H1 (cell line): ENCODE measurements at regions not wholly inside any gene's neighbourhood (a gene's known extent, or its start where the extent isn't known, plus 50 kb on each side); places are given as distances from the start of the nearest gene placed in this dataset.

Experiments
- CTCF ChIA-PET: fragments of 300-600 bp; sonication (Branson Sonifier 250); formaldehyde crosslinking; loops from one replicate; lab custom pipeline; 2021; ENCODE audit not compliant: partially characterized antibody; lab: Charles Lee
- POLR2A ChIA-PET: fragments of 300-600 bp; sonication (Branson Sonifier 250); formaldehyde crosslinking; loops from one replicate; lab custom pipeline; 2021; ENCODE audit warnings: inconsistent platforms; ENCODE audit not compliant: partially characterized antibody; lab: Charles Lee
- DNase-seq, 2 experiments: peaks; one replicate each; pipeline versions ENCODE4 v3.0.0 to v3.0.0-alpha.2; 2010 to 2022; ENCODE audit warnings: low spot score in 2 of 2, low read depth in 1 of 2, mixed read lengths in 1 of 2
- FAIRE-seq: peaks from 2 replicates; lab custom pipeline; 2011; peaks lifted over from hg19 to GRCh38; lab: Jason Lieb, UNC
- H2AFZ ChIP-seq: 2 replicates; pipeline ENCODE4 v1.8.1; 2012; ENCODE audit warnings: low read length, inconsistent platforms
- H2AK5ac ChIP-seq: 2 replicates; pipeline ENCODE4 v1.6.1; 2013; ENCODE audit warnings: low read depth, low read length
- H2BK120ac ChIP-seq: replicated peaks from 2 replicates; pipeline ENCODE3; 2013; ENCODE audit warnings: low read depth, low read length, inconsistent platforms
- H2BK12ac ChIP-seq: 2 replicates; pipeline ENCODE4 v1.6.1; 2013; ENCODE audit warnings: low read depth, low read length
- H2BK15ac ChIP-seq: 2 replicates; pipeline ENCODE4 v1.6.1; 2013; ENCODE audit warnings: low read length
- H2BK20ac ChIP-seq: 2 replicates; pipeline ENCODE4 v1.6.1; 2013; ENCODE audit warnings: low read length
- H2BK5ac ChIP-seq: 2 replicates; pipeline ENCODE4 v1.6.1; 2013; ENCODE audit warnings: low read depth, low read length
- H3K14ac ChIP-seq: 2 replicates; pipeline ENCODE4 v1.6.1; 2013; ENCODE audit warnings: inconsistent platforms; ENCODE audit not compliant: insufficient read length
- H3K18ac ChIP-seq: 2 replicates; pipeline ENCODE4 v1.6.1; 2013; ENCODE audit warnings: low read length; ENCODE audit errors: extremely low read depth
- H3K23ac ChIP-seq: 2 replicates; pipeline ENCODE4 v1.6.1; 2013; ENCODE audit warnings: inconsistent platforms; ENCODE audit not compliant: insufficient read length
- H3K23me2 ChIP-seq: 2 replicates; pipeline ENCODE4 v1.6.1; 2013; ENCODE audit warnings: low read depth, low read length
- H3K27ac ChIP-seq: 2 replicates; pipeline ENCODE4 v1.6.1; 2011; ENCODE audit warnings: low read depth, low read length, inconsistent platforms
- H3K27me3 ChIP-seq, 4 experiments: replicated peaks in 1 of 4; 1 replicate in 1 of 4; 2 replicates in 3 of 4; pipeline versions ENCODE4 v1.6.1 to v1.8.1; 2011 to 2013; ENCODE audit warnings: low read length in 3 of 4, mild to moderate bottlenecking in 3 of 4, inconsistent platforms in 2 of 4, mixed read lengths in 2 of 4, moderate library complexity in 1 of 4; ENCODE audit not compliant: control insufficient read depth in 3 of 4, insufficient read depth in 3 of 4; ENCODE audit errors: extremely low read depth in 1 of 4
- H3K36me3 ChIP-seq, 4 experiments: 2 replicates each; pipeline versions ENCODE4 v1.6.1 to v1.8.1; 2011 to 2013; ENCODE audit warnings: mild to moderate bottlenecking in 4 of 4, low read length in 3 of 4, moderate library complexity in 2 of 4, control low read depth in 1 of 4, inconsistent platforms in 1 of 4; ENCODE audit not compliant: insufficient read depth in 4 of 4, control insufficient read depth in 2 of 4
- H3K4ac ChIP-seq: replicated peaks from 2 replicates; pipeline ENCODE3; 2013; ENCODE audit warnings: low read length, low read depth, mixed read lengths, inconsistent platforms; ENCODE audit not compliant: insufficient read length
- H3K4me1 ChIP-seq, 4 experiments: replicated peaks in 1 of 4; 1 replicate in 1 of 4; 2 replicates in 3 of 4; pipeline versions ENCODE4 v1.6.1 to v1.8.1; 2011 to 2013; ENCODE audit warnings: low read length in 3 of 4, inconsistent platforms in 2 of 4, mixed read lengths in 1 of 4; ENCODE audit not compliant: insufficient read depth in 4 of 4, control insufficient read depth in 3 of 4
- H3K4me2 ChIP-seq, 2 experiments: 2 replicates each; pipeline versions ENCODE4 v1.6.1 to v1.8.1; 2011 to 2013; ENCODE audit warnings: low read depth in 2 of 2, low read length in 2 of 2, control low read depth in 1 of 2, inconsistent platforms in 1 of 2, mild to moderate bottlenecking in 1 of 2; ENCODE audit not compliant: insufficient read depth in 1 of 2
- H3K4me3 ChIP-seq, 4 experiments: fragments of 200-600, 300-600 bp in 1 of 4; sonication (generic), shearing (Covaris generic), sonication (Bioruptor Twin) in 1 of 4; 2 replicates each; pipeline versions ENCODE4 v1.5.1 to v1.8.1; 2011 to 2016; ENCODE audit warnings: low read length in 4 of 4, low read depth in 3 of 4, control low read depth in 2 of 4, inconsistent platforms in 2 of 4, mild to moderate bottlenecking in 2 of 4, mixed read lengths in 1 of 4, moderate library complexity in 1 of 4; ENCODE audit not compliant: insufficient read depth in 2 of 4; ENCODE audit errors: extremely low read depth in 1 of 4
- H3K56ac ChIP-seq: replicated peaks from 2 replicates; pipeline ENCODE3; 2013; ENCODE audit warnings: low read depth, mild to moderate bottlenecking, mixed read lengths, low read length, inconsistent platforms; ENCODE audit not compliant: insufficient read length
- H3K79me1 ChIP-seq: 2 replicates; pipeline ENCODE4 v1.6.1; 2013; ENCODE audit warnings: low read depth, low read length, control low read depth
- H3K79me2 ChIP-seq, 2 experiments: 2 replicates each; pipeline versions ENCODE4 v1.6.1 to v1.8.1; 2012 to 2013; ENCODE audit warnings: low read length in 2 of 2, mild to moderate bottlenecking in 2 of 2, inconsistent platforms in 1 of 2; ENCODE audit not compliant: insufficient read depth in 2 of 2, control insufficient read depth in 1 of 2
- H3K9ac ChIP-seq, 4 experiments: replicated peaks in 1 of 4; 1 replicate in 1 of 4; 2 replicates in 3 of 4; pipeline versions ENCODE4 v1.6.1 to v1.8.1; 2011 to 2013; ENCODE audit warnings: low read depth in 3 of 4, low read length in 3 of 4, control low read depth in 2 of 4, mild to moderate bottlenecking in 2 of 4, moderate library complexity in 2 of 4, inconsistent platforms in 1 of 4; ENCODE audit errors: extremely low read depth in 1 of 4
- H3K9me3 ChIP-seq, 2 experiments: 2 replicates each; pipeline versions ENCODE4 v1.6.1 to v1.8.1; 2012 to 2013; ENCODE audit warnings: mild to moderate bottlenecking in 2 of 2, moderate library complexity in 2 of 2, control low read depth in 1 of 2, inconsistent platforms in 1 of 2, low read depth in 1 of 2, low read length in 1 of 2, mixed read lengths in 1 of 2; ENCODE audit not compliant: insufficient read depth in 2 of 2
- H4K20me1 ChIP-seq, 2 experiments: replicated peaks in 1 of 2; 2 replicates each; pipeline versions ENCODE3 to v1.8.1; 2011 to 2013; ENCODE audit warnings: inconsistent platforms in 2 of 2, low read length in 2 of 2, mild to moderate bottlenecking in 1 of 2; ENCODE audit not compliant: insufficient read depth in 2 of 2, control insufficient read depth in 1 of 2
- H4K5ac ChIP-seq: 2 replicates; pipeline ENCODE4 v1.6.1; 2013; ENCODE audit warnings: low read length, low read depth, mixed read lengths, inconsistent platforms; ENCODE audit not compliant: insufficient read length
- H4K8ac ChIP-seq: 2 replicates; pipeline ENCODE4 v1.8.0; 2013; ENCODE audit warnings: mild to moderate bottlenecking, moderate library complexity, low read length, inconsistent platforms; ENCODE audit not compliant: insufficient read depth; ENCODE audit errors: extremely low read depth
- H4K91ac ChIP-seq: replicated peaks from 2 replicates; pipeline ENCODE3; 2013; ENCODE audit warnings: low read length, mixed read lengths, inconsistent platforms; ENCODE audit not compliant: insufficient read length
- CHD7 ChIP-seq: fragments of 300-600 bp; sonication (generic); IDR thresholded peaks from 2 replicates; pipeline ENCODE4 v1.7.1; 2012; ENCODE audit warnings: low read length, moderate library complexity, mild to moderate bottlenecking, inconsistent platforms; ENCODE audit not compliant: insufficient replicate concordance
- WGBS, 2 experiments: shearing (Covaris generic) in 1 of 2; methylation state at CpG; one replicate each; pipeline versions ENCODE4 v1.1.6 to v1.1.7; 2013 to 2015; ENCODE audit warnings: low lambda C conversion rate in 2 of 2, mixed read lengths in 2 of 2, inconsistent platforms in 1 of 2, low coverage in 1 of 2, missing lambda C conversion rate in 1 of 2; ENCODE audit not compliant: insufficient replicate concordance in 2 of 2, insufficient coverage in 1 of 2, insufficient read length in 1 of 2; ENCODE audit errors: extremely low coverage in 1 of 2, missing lambda C conversion rate in 1 of 2; 5-methylcytosine and 5-hydroxymethylcytosine counted together

DNA sequence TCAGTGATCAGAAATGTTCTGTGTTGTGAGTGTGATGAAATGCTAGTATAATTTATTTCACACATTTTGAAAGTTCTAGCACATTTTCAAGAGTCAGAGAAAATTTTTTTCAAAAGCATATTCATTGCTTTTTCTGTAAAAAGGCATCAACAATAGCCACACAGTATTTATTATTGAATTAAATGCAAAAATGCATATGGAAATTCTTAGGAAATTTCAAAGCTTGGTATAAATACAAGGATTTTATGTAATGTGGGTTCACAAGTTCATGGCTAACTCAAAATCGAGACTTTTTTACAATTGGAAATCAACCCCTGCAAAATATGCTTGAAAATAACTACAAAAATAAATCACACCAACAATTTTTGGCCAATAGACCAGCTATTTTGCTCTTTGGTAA lies 302.0 kb upstream of the ECI2 start:
- no peak overlapping the region for H2AK5ac ChIP-seq
- no peak overlapping the region for H3K18ac ChIP-seq
- H4K5ac ChIP-seq: no peak overlapping the region
- no peak overlapping the region for H3K27ac ChIP-seq
- no peak overlapping the region for H2BK20ac ChIP-seq
- ChIA-PET POLR2A (no interaction called here), CTCF (interaction anchor here (1.3 kb wide), 1 partner anchor 23 kb away, joined by 3 read pairs; no protein-coding TSS in a partner anchor)
- no peak overlapping the region for H3K4me3 ChIP-seq
- no peak overlapping the region for H3K23ac ChIP-seq
- no peaks in the 10 kb centered on the region for H3K27me3 ChIP-seq
- H3K4me1 ChIP-seq: no peaks in the 10 kb centered on the region
- DNase-seq (no peak), FAIRE-seq (no peak)
- H3K56ac ChIP-seq: no peak overlapping the region
- no peak overlapping the region for H2BK120ac ChIP-seq
- no peak overlapping the region for H2BK12ac ChIP-seq
- no peak overlapping the region for H2BK5ac ChIP-seq
- H3K9me3 ChIP-seq: no peaks in the 10 kb centered on the region
- no peak for TF ChIP-seq CHD7
- H3K4ac ChIP-seq: no peak overlapping the region
- no peaks in the 10 kb centered on the region for H3K79me2 ChIP-seq
- no peaks in the 10 kb centered on the region; the same call in 1 of the 2 replicates for H3K23me2 ChIP-seq
- no peak overlapping the region for H2AFZ ChIP-seq
- H4K91ac ChIP-seq: no peak overlapping the region
- H3K79me1 ChIP-seq: no peaks in the 10 kb centered on the region
- no peak overlapping the region for H3K9ac ChIP-seq
- no peak overlapping the region for H3K4me2 ChIP-seq
- WGBS, 2 experiments: 88% methylated on average over 1 of the region's 1 CpG; no CpG with 5 or more reads in 1 of the 2 experiments
- H3K14ac ChIP-seq: no peak overlapping the region
- H4K8ac ChIP-seq: no peak overlapping the region
- no peak overlapping the region for H2BK15ac ChIP-seq
- no peaks in the 10 kb centered on the region for H4K20me1 ChIP-seq
- no peaks in the 10 kb centered on the region; a peak in 1 of 8 replicates for H3K36me3 ChIP-seq
